ENCODE measurements at regions not wholly inside any gene's neighbourhood (a gene's known extent, or its start where the extent isn't known, plus 50 kb on each side); places are given as distances from the start of the nearest gene placed in this dataset.

GRCh38 chr1:47555841-47556560, 118.2 kb downstream of the FOXD2 start:
- no peak for DNase-seq

GRCh38 chr1:47557066-47557465, 119.2 kb downstream of the FOXD2 start:
- DNase-seq: no peak

DNA sequence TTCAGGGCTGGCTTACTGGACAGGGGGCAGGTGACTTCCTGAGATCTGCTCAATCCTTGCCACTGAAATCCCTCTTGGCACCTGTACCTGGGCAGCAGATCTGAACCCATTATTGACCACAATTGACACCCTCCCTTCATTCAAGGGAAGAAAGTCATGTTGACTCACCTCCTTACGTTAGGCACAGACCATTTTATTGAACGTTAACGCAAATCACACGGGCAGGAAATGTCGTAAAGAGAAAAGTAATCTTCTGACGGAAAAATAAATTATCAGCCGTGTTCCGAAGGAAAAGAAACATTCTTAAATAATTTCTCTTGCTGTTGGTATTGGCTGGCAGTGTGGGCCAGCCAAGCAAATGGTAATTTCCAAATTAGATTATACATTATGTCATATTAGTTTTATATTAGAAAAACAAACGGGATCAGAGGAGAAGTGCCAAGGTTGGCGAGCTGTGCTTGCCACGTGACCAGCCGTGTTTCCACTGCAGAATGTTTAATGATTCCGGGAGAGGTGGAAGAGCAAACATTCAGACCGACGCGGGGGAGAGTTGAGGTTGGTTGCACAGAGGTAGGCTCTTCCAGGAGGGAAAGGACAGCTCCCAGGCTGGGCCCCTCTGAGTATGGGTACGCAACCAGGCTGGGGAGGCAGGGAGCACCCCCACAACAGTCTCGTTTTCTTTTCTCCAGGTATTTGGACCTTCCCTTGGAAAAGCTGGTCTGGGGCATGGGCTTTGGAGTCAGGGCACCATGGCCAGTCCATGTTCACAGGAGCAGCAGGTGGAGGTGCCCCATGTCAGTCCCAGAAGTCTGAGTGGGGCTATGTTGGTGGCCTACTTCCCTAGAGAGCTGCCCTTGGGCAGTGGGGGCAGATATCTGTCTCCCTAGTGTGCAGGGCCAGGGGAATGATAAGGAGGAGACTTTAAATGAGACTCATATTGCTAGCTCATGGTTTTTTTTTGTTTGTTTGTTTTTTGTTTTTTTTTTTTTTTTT, 121.1 kb downstream of the FOXD2 start:
- no peak for DNase-seq

DNA sequence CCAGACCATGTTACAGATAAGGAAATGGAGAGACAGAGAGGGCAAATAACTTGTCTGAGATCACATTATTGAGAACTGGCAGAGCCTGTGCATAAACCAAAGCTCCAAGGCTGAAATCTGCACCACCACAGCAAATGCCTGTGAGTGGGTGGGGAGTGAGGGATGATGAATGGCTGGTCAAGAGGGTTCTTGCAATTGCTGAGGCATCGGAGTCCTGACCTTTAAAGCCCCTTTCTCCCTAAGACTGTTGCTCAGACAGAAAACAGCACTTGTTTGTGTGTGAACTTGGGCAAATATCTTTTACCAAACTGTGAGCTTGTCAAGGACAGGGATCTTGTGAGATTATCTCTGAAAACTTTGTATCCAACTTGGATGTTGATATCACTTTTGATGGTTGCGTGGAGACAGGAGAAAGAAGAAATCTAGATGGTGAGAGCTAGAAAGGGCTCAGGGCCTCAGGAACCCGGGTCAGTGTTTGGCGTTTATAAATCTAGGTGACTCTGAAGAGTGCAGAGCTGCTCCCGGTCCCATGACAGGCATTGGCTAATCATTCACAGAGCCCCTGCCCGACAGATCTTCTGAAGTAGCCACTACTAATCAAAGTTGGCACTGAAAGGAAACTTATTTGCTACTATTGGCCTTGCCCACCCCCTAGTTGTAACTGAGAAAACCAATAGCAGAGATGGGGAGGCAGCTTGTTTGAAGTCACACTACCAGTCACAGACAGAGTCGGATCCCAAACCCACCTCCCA, 122.3 kb downstream of the FOXD2 start:
- no peak for DNase-seq

DNA sequence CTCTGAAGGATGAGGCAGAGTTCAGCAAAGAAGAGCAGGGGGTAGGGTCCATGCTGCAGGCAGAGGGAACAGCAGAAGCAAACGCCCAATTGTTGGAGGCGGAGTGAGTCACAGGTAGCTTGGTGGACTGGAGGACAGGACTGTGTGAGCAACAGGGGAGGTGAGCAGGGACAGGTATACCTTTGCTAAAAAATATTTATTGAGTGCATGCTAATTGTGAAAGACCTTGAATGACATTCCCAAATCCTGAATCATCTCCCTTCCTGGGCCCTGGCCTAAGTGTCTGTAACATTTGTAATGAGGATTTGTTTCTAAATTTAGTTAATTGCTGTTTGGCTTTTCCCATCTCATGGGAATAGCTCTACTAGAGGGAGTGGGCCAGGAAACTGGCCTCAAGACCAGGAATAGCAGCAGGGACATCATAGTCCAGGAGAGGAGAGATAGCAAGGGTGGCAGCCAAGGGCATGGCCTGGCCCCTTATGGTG, 123.7 kb downstream of the FOXD2 start:
- no peak for DNase-seq

DNA sequence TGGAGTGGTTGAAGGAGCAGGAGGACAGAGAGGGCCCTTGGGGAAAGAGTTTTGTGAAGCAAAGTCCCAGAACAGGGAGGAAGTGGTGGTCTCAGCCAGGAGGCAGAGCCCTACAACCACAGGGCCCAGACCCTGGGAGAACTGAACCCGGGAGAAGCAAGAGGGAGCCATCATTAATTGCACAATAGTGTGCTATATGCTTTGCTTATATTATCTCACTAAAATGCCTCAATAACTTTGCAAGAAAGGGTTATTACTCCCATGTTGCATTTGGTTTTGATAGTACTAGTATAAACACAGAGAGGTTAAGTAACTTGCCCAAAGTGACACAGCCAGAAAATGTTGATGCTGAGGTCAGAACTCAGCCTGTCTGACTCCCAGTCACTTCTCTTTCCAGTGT, 124.3 kb downstream of the FOXD2 start:
- no peak for DNase-seq

DNA sequence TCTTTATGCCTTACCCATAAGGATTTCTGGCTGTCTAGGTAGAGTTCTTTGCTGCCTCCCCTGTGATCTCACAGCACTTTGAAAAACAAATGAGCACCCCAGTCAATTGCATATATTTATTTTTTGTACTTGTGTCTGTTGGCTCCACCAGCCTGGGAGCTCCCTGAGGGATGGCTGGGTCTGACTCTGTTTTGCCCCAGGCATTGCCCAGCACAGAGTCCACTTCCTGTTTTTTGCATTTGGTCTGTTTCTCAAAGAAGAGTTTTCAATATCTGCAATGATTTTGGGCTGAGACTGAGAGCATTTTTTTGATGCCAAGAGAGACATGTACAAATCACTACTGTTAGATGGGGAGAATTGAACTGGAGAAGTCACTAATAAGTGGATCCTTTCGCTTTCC, 125.0 kb downstream of the FOXD2 start:
- no peak for DNase-seq

DNA sequence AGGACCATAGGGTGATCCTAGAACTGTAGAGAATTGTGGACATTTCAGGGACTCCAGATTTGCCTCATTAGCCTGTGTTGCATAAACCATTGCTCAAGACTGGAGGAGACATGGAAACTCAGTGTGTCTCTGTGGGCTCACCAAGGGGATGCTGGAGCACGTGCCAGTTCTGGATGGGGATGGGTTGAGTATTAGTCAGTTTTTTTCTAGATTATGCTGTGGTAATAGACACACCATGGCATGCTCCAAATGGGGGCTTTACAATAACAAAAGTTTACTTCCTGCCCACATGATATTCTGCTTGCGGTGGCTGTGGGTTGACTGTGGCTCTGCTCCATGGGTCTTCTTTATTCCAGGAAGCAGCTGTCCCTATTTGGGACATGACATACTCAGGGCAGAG, 125.4 kb downstream of the FOXD2 start:
- DNase-seq: no peak

DNA sequence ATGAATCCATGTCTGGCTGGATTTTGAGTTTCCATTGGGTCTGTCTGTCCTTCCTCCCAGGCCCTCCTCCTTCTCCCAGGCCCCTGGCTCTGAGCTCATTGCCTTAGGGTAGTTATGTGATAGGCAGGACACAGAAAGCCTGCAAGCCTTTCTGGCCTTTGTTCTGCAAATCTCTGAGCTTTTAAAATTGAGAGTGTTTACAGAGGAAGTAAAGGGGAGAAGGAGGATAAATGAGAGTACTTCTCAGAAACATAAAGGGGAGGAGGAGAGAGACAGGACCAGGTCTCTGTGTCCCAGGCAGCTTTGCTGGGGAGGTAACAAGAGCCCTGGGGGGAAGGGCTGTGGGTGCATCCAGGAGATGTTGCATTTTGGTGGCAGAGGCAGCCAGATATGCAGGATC, 126.7 kb downstream of the FOXD2 start:
- no peak for DNase-seq

- DNase-seq: no peak
These were observed 127.2 kb downstream of the FOXD2 start for GRCh38 chr1:47565092-47565491.

DNA sequence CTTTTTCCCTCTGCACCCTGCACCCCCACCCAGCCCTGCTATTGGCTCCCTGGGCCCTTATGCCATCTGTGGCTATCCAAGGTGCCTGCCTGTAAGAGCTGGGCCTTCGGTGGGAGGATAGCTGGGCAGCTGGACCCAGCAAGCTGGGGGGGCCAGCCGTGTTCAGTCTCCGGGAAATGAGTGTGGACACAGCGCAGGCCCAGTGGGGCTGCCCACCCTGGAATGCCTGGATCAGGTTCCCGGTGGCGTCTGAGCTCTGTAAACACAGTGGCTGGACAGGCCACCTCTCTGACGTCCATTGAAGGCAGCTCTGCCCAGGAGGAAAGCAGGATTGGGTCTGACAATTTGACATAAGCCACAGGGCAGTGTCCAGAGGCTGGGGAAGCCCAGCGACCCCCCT, 127.8 kb downstream of the FOXD2 start:
- DNase-seq: no peak

- no peak for DNase-seq
These were observed 130.9 kb downstream of the FOXD2 start for GRCh38 chr1:47568763-47569162.

GRCh38 chr1:47569261-47569660, 131.4 kb downstream of the FOXD2 start:
- no peak for DNase-seq

GRCh38 chr1:47569681-47570470, 132.0 kb downstream of the FOXD2 start:
- DNase-seq: no peak

GRCh38 chr1:47571161-47571560, 133.3 kb downstream of the FOXD2 start:
- no peak for DNase-seq

DNA sequence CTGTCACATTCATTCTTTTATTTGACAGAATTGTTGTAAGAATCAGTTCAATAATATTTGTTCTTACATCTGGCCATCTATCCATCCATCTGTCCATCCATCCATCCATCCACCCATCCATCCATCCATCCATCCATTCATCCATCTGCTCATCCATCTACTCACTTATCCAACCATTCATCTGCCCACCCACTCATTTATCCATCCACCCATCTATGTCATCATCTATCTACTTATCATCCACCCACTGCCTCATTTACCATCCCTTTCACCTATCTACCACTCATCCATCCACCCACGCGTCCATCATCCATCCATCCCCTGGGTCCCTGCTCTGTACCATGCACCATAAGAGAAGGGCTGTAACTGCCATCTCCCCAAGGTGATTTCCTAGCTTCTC, 134.1 kb downstream of the FOXD2 start:
- no peak for DNase-seq

DNA sequence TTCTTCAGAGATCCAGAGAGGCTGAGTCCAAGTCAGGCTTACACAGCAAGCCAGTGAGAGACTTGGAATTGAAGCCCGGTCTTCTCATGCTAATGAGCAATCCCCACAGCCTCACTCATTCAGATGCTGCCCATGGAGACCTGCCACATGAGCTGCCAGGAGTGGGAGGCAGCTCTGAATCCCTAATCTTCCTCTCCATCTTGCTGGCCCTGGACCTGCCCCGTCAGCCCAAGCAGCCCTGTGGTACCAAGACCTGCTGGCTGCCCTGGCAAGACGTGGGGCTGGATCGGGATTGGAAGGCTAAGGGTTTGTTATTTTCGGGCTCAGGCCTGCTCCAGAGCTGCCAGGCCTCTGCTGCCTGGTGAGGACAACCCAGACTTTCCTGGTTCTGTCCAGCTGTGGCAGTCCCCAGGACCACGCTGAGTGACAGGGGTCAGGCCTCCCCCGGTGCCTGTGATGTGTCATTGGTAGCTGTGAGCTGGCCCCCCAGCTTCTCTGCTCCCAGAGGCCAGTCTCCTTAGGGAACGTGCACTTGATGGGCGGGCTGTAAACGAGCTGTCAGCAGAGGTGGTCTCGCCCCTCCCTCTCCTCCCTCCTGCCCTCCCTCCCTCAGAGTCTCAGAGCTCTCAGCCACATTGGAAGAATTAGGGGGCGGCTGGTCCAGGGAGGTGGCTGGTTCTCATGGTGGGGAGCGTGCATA, 135.0 kb downstream of the FOXD2 start:
- DNase-seq: no peak

DNA sequence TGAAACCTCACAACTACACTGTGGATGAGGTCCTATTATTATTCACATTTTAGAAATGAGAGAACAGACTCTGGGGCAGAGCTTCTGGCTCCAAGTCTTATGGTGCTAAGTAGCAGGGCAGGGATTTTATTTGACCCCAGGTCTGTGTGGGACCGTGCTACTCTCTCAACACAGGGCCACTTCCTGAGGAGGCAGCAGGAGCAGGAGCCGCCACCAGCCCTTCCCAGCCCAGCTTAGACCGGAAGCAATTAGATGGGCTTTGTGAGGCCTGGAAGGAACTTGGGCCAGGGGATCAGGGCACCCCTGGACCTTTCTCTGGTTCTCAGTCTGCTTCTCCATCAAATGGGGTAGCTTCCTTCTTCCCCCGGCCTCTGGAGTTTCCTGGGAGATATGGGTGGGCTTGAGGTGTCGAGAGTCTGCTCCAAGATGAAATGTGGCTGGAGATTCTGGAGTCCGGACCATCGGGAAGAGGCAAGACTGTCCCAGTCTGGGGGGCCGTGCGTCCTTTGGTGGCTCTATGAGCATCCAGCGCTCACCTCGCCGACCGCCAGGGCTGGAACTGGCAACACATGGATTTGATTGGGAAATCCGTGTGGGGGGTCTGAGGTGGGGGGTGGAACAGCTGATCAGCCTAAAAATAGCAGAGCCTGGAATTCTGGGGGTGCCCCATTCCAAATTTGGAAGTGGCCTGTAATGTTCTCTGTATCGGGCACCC, 136.8 kb downstream of the FOXD2 start:
- no peak for DNase-seq

GRCh38 chr1:47575855-47576757, 138.3 kb downstream of the FOXD2 start:
- no peak for DNase-seq

- no peak for DNase-seq
These were observed 138.9 kb downstream of the FOXD2 start for GRCh38 chr1:47576758-47577115.

All from central memory CD4-positive, alpha-beta T cell (primary cell).